GM18507 (cell line): ENCODE measurements at regions not wholly inside any gene's neighbourhood (a gene's known extent, or its start where the extent isn't known, plus 50 kb on each side); places are given as distances from the start of the nearest gene placed in this dataset.

Source experiments
- DNase-seq: peaks from one replicate; pipeline ENCODE4 v3.0.0; 2011; ENCODE audit warnings: low read depth; ENCODE audit not compliant: insufficient read length; ENCODE audit errors: extremely low spot score
- FAIRE-seq: peaks from 2 replicates; lab custom pipeline; 2011; peaks lifted over from hg19 to GRCh38; lab: Jason Lieb, UNC

- FAIRE-seq: no peak
- DNase-seq: no peak
Observed at GRCh38 chr4:157444014-157444413, 223.5 kb downstream of the GRIA2 start.

GRCh38 chr4:157443537-157443936 is 223.0 kb downstream of the GRIA2 start:
- FAIRE-seq: no peak
- no peak for DNase-seq

- FAIRE-seq (no peak), DNase-seq (no peak)
Observed at GRCh38 chr4:157425897-157426296, 205.4 kb downstream of the GRIA2 start.

- FAIRE-seq (no peak), DNase-seq (no peak)
Observed at GRCh38 chr4:157423526-157424020, 203.0 kb downstream of the GRIA2 start.

GRCh38 chr4:157421365-157421764 is 200.8 kb downstream of the GRIA2 start:
- FAIRE-seq (no peak), DNase-seq (no peak)
